Renal cortical epithelial cell (primary cell): ENCODE measurements at regions not wholly inside any gene's neighbourhood (a gene's known extent, or its start where the extent isn't known, plus 50 kb on each side); places are given as distances from the start of the nearest gene placed in this dataset.

Source experiments
- DNase-seq: peaks from one replicate; pipeline ENCODE4 v3.0.0-alpha.2; 2011; ENCODE audit warnings: low read depth

- peak; percentile 19 for DNase-seq
Measured at GRCh38 chr1:98426092-98426491, 235.4 kb upstream of the SNX7 start.

- no peak for DNase-seq
Measured at GRCh38 chr1:98422816-98423215, 238.7 kb upstream of the SNX7 start.

GRCh38 chr1:98421085-98421435, 240.5 kb upstream of the SNX7 start:
- no peak for DNase-seq

GRCh38 chr1:98420376-98421084, 241.0 kb upstream of the SNX7 start:
- peak; percentile 37 for DNase-seq

- no peak for DNase-seq
Measured at GRCh38 chr1:98417820-98418219, 243.7 kb upstream of the SNX7 start.

GRCh38 chr1:98410082-98410481, 251.4 kb upstream of the SNX7 start:
- DNase-seq = no peak

GRCh38 chr1:98406352-98407088, 255.0 kb upstream of the SNX7 start:
- no peak for DNase-seq

- DNase-seq = no peak
Measured at GRCh38 chr1:98405581-98406074, 255.9 kb upstream of the SNX7 start.

- DNase-seq = no peak
Measured at GRCh38 chr1:98404866-98405265, 256.7 kb upstream of the SNX7 start.

GRCh38 chr1:98403963-98404480, 257.5 kb upstream of the SNX7 start:
- no peak for DNase-seq

GRCh38 chr1:98402860-98403259, 258.7 kb upstream of the SNX7 start:
- no peak for DNase-seq

GRCh38 chr1:98400446-98400845, 261.1 kb upstream of the SNX7 start:
- DNase-seq = no peak

- no peak for DNase-seq
Measured at GRCh38 chr1:98399218-98399617, 262.3 kb upstream of the SNX7 start.

GRCh38 chr1:98398649-98399048, 262.9 kb upstream of the SNX7 start:
- DNase-seq = no peak

GRCh38 chr1:98398092-98398491, 263.4 kb upstream of the SNX7 start:
- no peak for DNase-seq

- DNase-seq = no peak
Measured at GRCh38 chr1:98393719-98394118, 267.8 kb upstream of the SNX7 start.

GRCh38 chr1:98391175-98391574, 270.3 kb upstream of the SNX7 start:
- DNase-seq = no peak

GRCh38 chr1:98389809-98390208, 271.7 kb upstream of the SNX7 start:
- DNase-seq = peak; percentile 62

GRCh38 chr1:98388441-98388840, 273.1 kb upstream of the SNX7 start:
- DNase-seq = peak; percentile 74

GRCh38 chr1:98387701-98388100, 273.8 kb upstream of the SNX7 start:
- no peak for DNase-seq

- no peak for DNase-seq
Measured at GRCh38 chr1:98386675-98387440, 274.7 kb upstream of the SNX7 start.

- peak; percentile 36 for DNase-seq
Measured at GRCh38 chr1:98385652-98386051, 275.9 kb upstream of the SNX7 start.
